HG03175 (cell line): ENCODE measurements at regions not wholly inside any gene's neighbourhood (a gene's known extent, or its start where the extent isn't known, plus 50 kb on each side); places are given as distances from the start of the nearest gene placed in this dataset.
"Not testable (repeated sequence)": the region's sequence is repeated elsewhere in the genome, so short reads cannot be mapped to it uniquely, and the experiment has no call there.

Source experiments
- ATAC-seq: cut with Tn5 transposase; IDR thresholded peaks from one replicate; pipeline ENCODE4 v1.9.1; 2021; ENCODE audit warnings: mild to moderate bottlenecking, moderate library complexity; ENCODE audit not compliant: unreplicated experiment

DNA sequence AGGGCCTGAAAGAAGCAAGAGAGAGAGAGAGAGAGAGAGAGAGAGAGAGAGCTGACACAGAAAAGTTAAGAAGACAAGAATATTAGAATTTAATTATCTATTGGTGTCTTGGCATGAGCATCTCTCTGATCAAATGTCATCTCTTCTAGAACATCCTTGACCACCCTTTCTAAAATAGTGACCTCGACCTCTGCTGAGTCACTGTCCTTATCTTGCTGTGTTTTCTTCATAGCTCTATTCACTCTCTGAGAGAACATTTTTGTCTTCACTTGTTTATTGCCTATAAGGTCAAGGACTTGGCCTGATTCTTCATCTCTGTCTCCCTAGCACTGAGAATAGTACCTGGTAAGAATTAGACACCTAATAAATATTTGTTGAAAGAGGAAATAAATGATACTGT lies 383.8 kb upstream of the RPS23 start:
- ATAC-seq, result no peak

DNA sequence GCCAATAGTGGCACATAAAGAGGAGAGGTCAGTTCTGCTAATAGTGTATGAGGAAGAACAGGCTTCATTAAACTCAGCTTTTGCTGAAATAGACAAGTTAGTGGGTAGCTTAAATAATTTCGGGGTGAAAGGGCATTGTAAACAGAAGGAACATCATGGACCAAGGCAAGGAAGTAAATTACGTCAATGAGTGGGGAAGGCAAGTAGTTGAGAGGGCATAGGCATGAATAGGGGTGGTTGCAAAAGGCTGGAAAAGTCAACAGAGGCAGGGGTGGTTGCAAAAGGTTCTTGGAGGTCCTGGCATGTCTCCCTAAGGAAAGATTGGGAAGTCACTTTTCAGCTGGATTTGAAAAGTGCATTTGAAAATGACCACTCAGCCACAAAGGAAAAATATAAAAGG lies 383.3 kb upstream of the RPS23 start:
- ATAC-seq, result no peak

GRCh38 chr5:82659115-82659514 lies 381.0 kb upstream of the RPS23 start:
- no peak for ATAC-seq

DNA sequence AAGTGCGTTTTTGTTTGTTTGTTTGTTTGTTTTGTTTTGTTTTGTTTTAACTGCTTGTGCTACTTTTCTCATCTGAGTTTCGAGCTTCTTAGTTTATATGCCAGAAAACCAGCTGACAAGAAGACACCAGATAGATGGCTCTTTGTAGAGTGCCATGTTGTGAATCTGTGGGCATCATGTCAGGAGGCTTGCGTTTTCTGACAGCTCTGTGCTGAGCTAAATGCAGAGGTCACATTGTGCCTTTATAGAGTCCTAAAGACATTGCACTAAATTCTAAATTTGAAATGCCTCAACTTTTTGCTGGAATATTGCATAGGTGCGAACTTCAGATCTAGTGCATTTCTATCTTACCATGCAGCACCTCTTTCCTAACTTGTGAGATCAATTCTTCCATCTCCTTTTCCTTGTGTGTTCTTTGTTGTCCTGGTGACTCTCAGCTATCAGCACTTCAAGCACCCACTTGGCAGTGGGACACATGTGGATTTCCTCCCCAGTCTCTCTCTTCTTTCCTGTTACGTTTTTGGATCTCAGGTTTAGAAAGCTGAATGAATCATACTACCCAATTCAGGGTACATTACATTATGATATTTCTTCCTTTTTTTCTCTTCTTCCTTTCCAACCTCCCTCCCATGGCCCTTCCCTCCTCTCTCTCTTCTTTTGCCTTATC lies 379.0 kb upstream of the RPS23 start:
- no peak for ATAC-seq

DNA sequence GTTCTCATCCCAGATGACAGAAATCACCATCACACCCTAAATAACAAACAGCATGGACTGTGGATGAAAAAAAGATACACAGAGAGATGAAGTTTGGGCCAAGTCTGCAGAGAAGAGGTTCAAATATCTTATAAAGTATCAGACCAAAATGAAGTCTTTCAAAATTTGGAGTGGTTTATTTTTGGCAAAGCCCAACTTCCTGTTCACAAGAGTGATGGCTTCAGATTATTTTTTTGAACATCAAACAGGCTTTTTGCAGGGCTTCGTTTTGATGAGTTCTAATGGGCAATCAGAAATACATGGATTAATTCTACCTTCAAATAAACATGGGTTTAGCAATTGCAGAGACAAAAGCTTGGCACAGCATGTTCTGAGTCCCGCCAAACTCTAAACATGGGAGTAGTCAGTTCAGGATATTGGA lies 378.2 kb upstream of the RPS23 start:
- no peak for ATAC-seq

GRCh38 chr5:82655078-82655477 lies 376.9 kb upstream of the RPS23 start:
- no peak for ATAC-seq

DNA sequence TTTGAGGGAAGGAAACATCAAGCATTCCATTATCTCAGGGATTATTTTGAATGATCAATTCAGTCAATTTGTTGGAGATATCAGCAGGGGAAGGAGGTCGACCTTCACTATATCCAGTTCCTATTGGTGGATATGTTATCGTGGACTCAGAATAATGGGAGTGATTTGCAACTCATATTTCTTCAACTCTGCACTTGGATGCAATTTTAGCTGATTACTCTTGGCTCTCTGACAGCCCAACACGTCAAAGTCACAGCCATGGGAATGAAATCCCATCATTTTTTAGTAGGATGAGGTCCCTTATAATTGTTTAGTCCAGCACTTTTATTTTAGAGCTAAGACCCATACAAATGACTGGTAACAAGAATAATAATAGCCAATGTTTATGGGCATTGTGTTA lies 371.8 kb upstream of the RPS23 start:
- no peak for ATAC-seq

DNA sequence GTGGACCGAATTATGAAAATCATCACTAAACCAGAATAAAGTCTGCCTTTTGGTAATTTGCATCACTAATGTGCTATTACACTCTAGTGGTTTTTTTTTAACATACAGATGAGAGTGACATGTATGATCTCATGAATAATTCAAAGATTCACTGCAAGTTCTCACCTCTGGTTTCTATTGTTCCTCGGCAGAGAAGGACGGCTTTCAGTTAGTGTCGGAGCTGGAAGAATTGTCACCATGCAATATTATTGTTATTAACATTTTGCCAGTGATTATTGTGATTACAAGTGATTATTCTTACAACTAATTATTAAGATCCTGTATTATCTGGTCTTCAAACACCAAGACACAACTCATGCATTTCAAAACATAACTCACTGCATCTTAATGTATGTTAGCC lies 366.6 kb upstream of the RPS23 start:
- no peak for ATAC-seq

DNA sequence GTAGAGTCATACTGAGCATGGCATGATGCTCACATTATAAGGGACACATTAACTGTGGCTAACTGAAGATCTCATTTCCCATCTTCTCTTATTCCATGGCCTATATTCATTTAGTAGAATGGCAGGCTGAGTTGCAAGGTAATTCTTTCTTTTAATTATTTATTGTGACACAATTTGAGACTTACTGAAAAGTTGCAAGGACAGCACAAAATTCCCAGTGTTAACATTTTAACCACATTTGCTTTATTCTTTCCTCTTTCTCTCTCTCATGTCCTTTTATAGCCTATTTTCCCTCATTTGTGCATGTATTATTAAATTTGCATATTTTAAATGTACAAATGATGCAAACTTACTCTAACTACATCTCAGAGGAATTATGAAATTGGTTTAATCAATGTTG lies 366.1 kb upstream of the RPS23 start:
- no peak for ATAC-seq

DNA sequence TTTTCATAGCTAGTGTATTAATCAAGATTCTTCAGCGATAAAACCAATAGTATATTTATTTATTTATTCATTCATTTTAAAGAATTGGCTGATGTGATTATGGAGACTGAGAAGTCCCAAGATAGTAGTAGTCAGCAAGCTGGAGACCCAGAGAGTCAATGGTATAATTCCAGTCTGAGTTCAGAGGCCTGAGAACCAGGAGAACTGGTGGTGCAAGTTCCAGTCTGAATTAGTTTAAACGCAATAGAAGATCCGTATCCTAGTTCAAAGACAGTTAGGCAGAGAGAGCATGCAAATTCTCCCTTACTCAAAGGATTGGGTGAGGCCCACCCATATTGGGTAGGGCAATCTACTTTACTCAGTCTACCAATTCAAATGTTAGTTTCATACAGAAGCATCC lies 364.2 kb upstream of the RPS23 start:
- no peak for ATAC-seq

DNA sequence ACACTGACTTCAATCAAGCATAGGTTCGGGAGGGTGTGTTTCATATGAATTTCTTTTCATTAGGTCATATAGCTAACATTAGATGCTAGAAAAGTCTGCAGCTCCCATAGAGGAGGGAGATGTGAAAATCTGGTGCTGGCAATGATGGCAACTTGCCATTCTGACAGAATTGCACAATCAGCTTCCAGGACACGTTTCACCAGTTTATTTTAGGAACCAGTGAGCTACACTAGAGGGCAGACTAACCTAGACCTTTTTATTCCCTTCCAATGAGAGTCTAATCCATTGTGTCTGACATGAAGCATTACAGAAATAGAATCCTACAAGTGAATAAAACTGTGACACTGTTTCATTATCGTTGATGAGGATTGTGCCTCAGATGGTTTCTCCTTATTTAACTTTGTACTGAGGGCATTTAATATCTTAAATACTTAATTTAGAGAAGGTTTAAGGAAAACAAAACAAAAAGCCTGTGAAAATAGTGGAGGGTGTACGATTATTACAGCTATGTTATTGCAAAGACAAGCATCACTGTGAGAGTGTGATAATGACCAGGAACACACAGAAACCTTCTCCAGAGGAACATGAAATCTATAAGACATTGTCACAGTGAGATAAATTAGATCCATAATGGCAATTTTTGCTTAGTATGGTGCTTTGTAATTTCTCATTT lies 363.3 kb upstream of the RPS23 start:
- peak; percentile 76 for ATAC-seq

- ATAC-seq, result peak; percentile 3
These were observed 362.8 kb upstream of the RPS23 start for GRCh38 chr5:82640916-82641315.

DNA sequence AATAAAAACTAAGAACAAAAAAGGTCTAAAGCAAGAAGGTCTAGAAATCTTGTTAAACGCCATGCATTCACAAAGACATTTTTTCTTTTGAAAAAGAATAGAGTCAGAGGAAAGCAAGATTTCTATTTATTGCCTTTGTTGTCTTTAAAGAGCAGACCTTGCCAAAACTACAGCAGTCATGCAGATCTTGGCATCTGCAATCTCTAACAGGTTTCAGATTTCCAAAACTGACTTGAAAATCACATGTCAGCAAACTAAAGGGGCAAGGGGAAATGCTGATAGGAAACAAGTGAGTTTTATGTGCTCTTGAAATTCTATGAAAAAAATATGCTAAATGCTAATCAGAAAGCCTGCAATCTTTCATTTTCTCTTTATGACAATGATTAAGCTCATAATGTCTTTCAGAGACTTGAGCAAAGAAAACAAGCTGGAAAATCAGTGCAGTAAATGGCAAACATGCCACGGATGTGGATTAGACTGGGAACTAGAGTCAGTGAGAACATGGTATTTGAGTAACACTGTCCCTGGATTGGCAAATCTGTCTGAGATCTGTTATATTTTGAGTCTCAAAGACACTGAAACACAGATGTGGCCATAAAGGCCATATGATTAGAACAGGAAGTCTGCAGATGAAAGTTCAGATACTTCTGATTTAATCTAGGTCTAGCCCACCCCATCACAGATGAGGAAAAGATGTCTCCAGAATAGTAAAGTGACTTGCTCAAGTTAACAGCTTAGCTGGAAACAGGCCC lies 361.4 kb upstream of the RPS23 start:
- ATAC-seq, result no peak

- ATAC-seq, result no peak
These were observed 358.4 kb upstream of the RPS23 start for GRCh38 chr5:82636591-82636990.

GRCh38 chr5:82635561-82636288 lies 357.6 kb upstream of the RPS23 start:
- ATAC-seq, result peak; percentile 68

- ATAC-seq, result no peak
These were observed 350.3 kb upstream of the RPS23 start for GRCh38 chr5:82628364-82628910.

- ATAC-seq, result not testable (repeated sequence)
These were observed 348.9 kb upstream of the RPS23 start for GRCh38 chr5:82626905-82627591.

DNA sequence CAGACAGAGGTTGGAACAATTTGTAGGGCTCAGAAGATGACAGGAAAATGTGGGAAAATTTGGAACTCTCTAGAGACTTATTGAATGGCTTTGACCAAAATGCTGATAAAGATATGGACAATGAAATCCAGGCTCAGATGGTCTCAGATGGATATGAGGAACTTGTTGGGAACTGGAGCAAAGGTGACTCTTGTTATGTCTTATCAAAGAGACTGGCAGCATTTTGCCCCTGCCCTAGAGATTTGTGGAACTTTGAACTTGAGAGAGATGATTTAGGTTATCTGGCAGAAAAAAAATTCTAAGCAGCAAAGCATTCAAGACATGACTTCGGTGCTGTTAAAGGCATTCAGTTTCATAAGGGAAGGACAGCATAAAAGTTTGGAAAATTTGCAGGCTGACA lies 347.9 kb upstream of the RPS23 start:
- not testable (repeated sequence) for ATAC-seq

- ATAC-seq, result no peak
These were observed 345.9 kb upstream of the RPS23 start for GRCh38 chr5:82624062-82624461.

DNA sequence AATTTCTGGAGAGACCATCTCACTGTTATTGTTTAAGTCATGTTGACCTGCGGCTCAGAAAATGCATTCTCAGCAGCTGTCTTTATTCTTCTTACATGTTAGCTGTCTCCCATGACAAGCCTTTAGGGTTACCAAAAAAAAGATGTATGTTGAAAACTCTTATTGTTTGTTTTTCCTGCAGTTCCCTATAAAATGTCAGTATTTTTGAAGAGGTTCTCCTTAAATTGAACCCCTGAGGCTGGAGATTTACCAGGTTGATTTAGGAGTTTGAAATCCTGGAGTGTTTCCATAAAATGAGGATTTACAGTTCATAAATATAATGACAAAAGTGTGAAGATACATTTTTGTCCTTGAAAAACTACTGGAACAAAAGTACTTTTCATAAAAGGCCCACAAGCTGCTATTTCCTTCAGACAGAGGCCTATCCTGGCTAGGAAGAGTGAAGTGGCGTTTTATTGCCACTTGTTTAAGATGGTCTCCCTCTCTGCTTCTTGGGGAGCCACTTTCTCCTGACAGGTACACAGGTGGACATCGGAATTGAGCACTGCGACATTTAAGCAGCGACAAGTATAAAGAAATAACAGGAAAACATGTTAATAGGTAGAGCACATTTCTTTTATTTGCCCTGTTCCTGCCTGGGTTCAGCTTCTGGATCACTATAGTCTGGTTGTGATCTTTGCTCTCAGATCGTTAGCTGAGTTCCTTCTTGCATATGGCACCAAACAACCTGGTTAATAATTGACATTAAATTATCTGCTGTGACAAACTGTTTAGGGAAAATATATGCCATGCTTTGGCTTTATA lies 344.8 kb upstream of the RPS23 start:
- no peak for ATAC-seq
